GM21576 (cell line): ENCODE measurements at regions not wholly inside any gene's neighbourhood (a gene's known extent, or its start where the extent isn't known, plus 50 kb on each side); places are given as distances from the start of the nearest gene placed in this dataset.

Experiments
- ATAC-seq: cut with Tn5 transposase; IDR thresholded peaks from one replicate; pipeline ENCODE4 v1.9.1; 2021; ENCODE audit warnings: mild to moderate bottlenecking, moderate library complexity; ENCODE audit not compliant: unreplicated experiment

- no peak for ATAC-seq
Observed at GRCh38 chr3:159593927-159594605, 394.6 kb upstream of the IL12A start.

GRCh38 chr3:159600291-159600690, 388.3 kb upstream of the IL12A start:
- ATAC-seq = no peak

GRCh38 chr3:159604151-159604581, 384.5 kb upstream of the IL12A start:
- no peak for ATAC-seq

- no peak for ATAC-seq
Observed at GRCh38 chr3:159605101-159605500, 383.5 kb upstream of the IL12A start.

GRCh38 chr3:159605776-159606175, 382.9 kb upstream of the IL12A start:
- ATAC-seq = no peak

GRCh38 chr3:159607856-159608255, 380.8 kb upstream of the IL12A start:
- no peak for ATAC-seq

- no peak for ATAC-seq
Observed at GRCh38 chr3:159608311-159608710, 380.3 kb upstream of the IL12A start.

- ATAC-seq = no peak
Observed at GRCh38 chr3:159609625-159610024, 379.0 kb upstream of the IL12A start.

GRCh38 chr3:159616234-159616825, 372.3 kb upstream of the IL12A start:
- no peak for ATAC-seq

- ATAC-seq = no peak
Observed at GRCh38 chr3:159619341-159619885, 369.2 kb upstream of the IL12A start.

- no peak for ATAC-seq
Observed at GRCh38 chr3:159620281-159620680, 368.4 kb upstream of the IL12A start.

- no peak for ATAC-seq
Observed at GRCh38 chr3:159620873-159621272, 367.8 kb upstream of the IL12A start.

GRCh38 chr3:159624616-159625015, 364.0 kb upstream of the IL12A start:
- no peak for ATAC-seq

GRCh38 chr3:159625594-159625993, 363.0 kb upstream of the IL12A start:
- ATAC-seq = no peak

GRCh38 chr3:159626598-159626997, 362.0 kb upstream of the IL12A start:
- no peak for ATAC-seq

- ATAC-seq = no peak
Observed at GRCh38 chr3:159627229-159627628, 361.4 kb upstream of the IL12A start.

GRCh38 chr3:159627634-159628033, 361.0 kb upstream of the IL12A start:
- ATAC-seq = no peak

- ATAC-seq = no peak
Observed at GRCh38 chr3:159629329-159630084, 359.1 kb upstream of the IL12A start.

GRCh38 chr3:159631226-159631625, 357.4 kb upstream of the IL12A start:
- no peak for ATAC-seq

GRCh38 chr3:159632128-159632527, 356.5 kb upstream of the IL12A start:
- no peak for ATAC-seq

GRCh38 chr3:159632851-159633250, 355.8 kb upstream of the IL12A start:
- ATAC-seq = no peak

GRCh38 chr3:159634483-159634882, 354.2 kb upstream of the IL12A start:
- ATAC-seq = no peak
